Panc1 (cell line): ENCODE measurements at regions not wholly inside any gene's neighbourhood (a gene's known extent, or its start where the extent isn't known, plus 50 kb on each side); places are given as distances from the start of the nearest gene placed in this dataset.

Experiments
- ATAC-seq: fragments of 200-7000 bp; cut with Tn5 transposase; 2 replicates; pipeline ENCODE4 v1.9.1; 2020; ENCODE audit warnings: mild to moderate bottlenecking, moderate library complexity
- BruUV-seq: library from RNA; stranded (reverse); fragments of 400-500 nt; replicated peaks from 2 replicates; lab custom pipeline; 2021; lab: Mats Ljungman, UMichigan
- CTCF ChIA-PET: fragments of 300-600 bp; sonication (Branson Sonifier 250); formaldehyde crosslinking; loops from one replicate; lab custom pipeline; 2022; ENCODE audit warnings: antibody characterized with exemption; lab: Charles Lee
- POLR2A ChIA-PET: fragments of 300-600 bp; sonication (Branson Sonifier 250); formaldehyde crosslinking; loops from one replicate; lab custom pipeline; 2022; ENCODE audit warnings: antibody characterized with exemption; lab: Charles Lee
- DNase-seq: peaks from one replicate; pipeline ENCODE4 v3.0.0-alpha.2; 2010; ENCODE audit warnings: low read depth, low spot score
- H3K27ac ChIP-seq: 2 replicates; pipeline ENCODE4 v1.5.1; 2011; ENCODE audit warnings: mild to moderate bottlenecking, low read length, inconsistent platforms
- H3K27me3 ChIP-seq: fragments of 200-500 bp; sonication (Bioruptor generic); 2 replicates; pipeline ENCODE4 v1.6.0; 2014; ENCODE audit warnings: low read length, inconsistent platforms; ENCODE audit not compliant: control insufficient read depth, insufficient read depth
- H3K36me3 ChIP-seq: fragments of 200-500 bp; sonication (Bioruptor generic); 2 replicates; pipeline ENCODE4 v1.5.1; 2014; ENCODE audit warnings: inconsistent platforms, mild to moderate bottlenecking, low read length, moderate library complexity; ENCODE audit not compliant: control insufficient read depth, insufficient read depth
- H3K4me1 ChIP-seq: 2 replicates; pipeline ENCODE4 v1.5.1; 2011; ENCODE audit warnings: inconsistent platforms, mild to moderate bottlenecking, low read length, moderate library complexity; ENCODE audit not compliant: control insufficient read depth, insufficient read depth
- H3K4me3 ChIP-seq, 2 experiments: 2 replicates each; pipeline ENCODE4 v1.5.1; 2011 to 2012; ENCODE audit warnings: low read depth in 2 of 2, low read length in 2 of 2, mild to moderate bottlenecking in 2 of 2, inconsistent platforms in 1 of 2, moderate library complexity in 1 of 2
- H3K9me3 ChIP-seq: fragments of 200-500 bp; sonication (Bioruptor generic); 2 replicates; pipeline ENCODE4 v1.5.1; 2014; ENCODE audit warnings: low read depth, mild to moderate bottlenecking, inconsistent platforms, low read length, moderate library complexity; ENCODE audit not compliant: control insufficient read depth, insufficient read depth
- POLR2AphosphoS5 ChIP-seq: IDR thresholded peaks from 2 replicates; pipeline ENCODE4 v1.6.1; 2012; ENCODE audit warnings: mild to moderate bottlenecking, low read depth, low read length, moderate library complexity
- SIN3A ChIP-seq: IDR thresholded peaks from 2 replicates; pipeline ENCODE4 v1.6.1; 2012; ENCODE audit warnings: low read depth, mild to moderate bottlenecking, low read length, moderate library complexity, borderline replicate concordance; ENCODE audit not compliant: insufficient read depth
- TCF7L2 ChIP-seq: IDR thresholded peaks from 2 replicates; pipeline ENCODE4 v1.6.1; 2011; ENCODE audit warnings: mild to moderate bottlenecking, low read depth, low read length, inconsistent platforms
- in situ Hi-C: cut with HindIII; loops from 2 replicates; pipeline ENCODE4 v1.10.0; 2016; ENCODE audit warnings: low sequenced_read_pairs, low pct_unique_long_range_greater_than_20kb
- intact Hi-C: fragments of 100-400 bp; cut with micrococcal nuclease; formaldehyde crosslinking; loops from one replicate; pipeline ENCODE4 v1.10.0; 2022; ENCODE audit not compliant: unreplicated experiment
- TF ChIP-seq, protein P1 (sequence below): fragments of 450-650 bp; IDR thresholded peaks from 2 replicates; pipeline ENCODE4 v1.5.1; 2017; ENCODE audit warnings: mild to moderate bottlenecking
- TF ChIP-seq, protein P2 (sequence below), 2 experiments: IDR thresholded peaks; 2 replicates each; pipeline ENCODE4 v1.6.1; 2011 to 2012; ENCODE audit warnings: low read depth in 2 of 2, control low read depth in 1 of 2, low read length in 1 of 2, mild to moderate bottlenecking in 1 of 2, moderate library complexity in 1 of 2; ENCODE audit not compliant: insufficient read depth in 1 of 2

DNA sequence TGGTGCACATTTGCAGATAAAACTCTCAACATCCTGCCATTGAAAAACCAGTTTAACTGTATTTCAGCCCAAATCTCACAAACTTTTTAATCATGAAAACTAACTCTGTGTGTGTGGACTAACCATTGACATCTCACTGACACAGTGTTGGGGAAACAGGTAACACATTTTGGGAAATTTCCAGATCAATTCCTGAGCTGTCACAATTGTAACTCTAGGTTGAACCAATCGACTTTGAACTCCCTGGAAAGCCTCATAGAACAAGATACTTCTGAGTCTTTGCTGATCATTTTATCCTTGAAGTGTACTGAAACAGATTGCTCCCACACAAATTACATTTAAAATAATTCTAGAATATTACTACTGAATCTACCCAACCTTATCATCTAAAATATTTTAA, 667.9 kb upstream of the NR2F2 start:
- no peak for DNase-seq
- POLR2A ChIA-PET: no interaction called here
- no peak for TF ChIP-seq POLR2AphosphoS5
- no peak for TF ChIP-seq TCF7L2
- TF ChIP-seq, protein P1, sequence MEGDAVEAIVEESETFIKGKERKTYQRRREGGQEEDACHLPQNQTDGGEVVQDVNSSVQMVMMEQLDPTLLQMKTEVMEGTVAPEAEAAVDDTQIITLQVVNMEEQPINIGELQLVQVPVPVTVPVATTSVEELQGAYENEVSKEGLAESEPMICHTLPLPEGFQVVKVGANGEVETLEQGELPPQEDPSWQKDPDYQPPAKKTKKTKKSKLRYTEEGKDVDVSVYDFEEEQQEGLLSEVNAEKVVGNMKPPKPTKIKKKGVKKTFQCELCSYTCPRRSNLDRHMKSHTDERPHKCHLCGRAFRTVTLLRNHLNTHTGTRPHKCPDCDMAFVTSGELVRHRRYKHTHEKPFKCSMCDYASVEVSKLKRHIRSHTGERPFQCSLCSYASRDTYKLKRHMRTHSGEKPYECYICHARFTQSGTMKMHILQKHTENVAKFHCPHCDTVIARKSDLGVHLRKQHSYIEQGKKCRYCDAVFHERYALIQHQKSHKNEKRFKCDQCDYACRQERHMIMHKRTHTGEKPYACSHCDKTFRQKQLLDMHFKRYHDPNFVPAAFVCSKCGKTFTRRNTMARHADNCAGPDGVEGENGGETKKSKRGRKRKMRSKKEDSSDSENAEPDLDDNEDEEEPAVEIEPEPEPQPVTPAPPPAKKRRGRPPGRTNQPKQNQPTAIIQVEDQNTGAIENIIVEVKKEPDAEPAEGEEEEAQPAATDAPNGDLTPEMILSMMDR: no peak
- no peak for TF ChIP-seq SIN3A
- no peak for ATAC-seq
- Histone ChIP-seq H3K4me1 (no peaks in the 10 kb centered on the region), H3K27me3 (no peaks in the 10 kb centered on the region), H3K27ac (no peak overlapping the region), H3K36me3 (no peaks in the 10 kb centered on the region), H3K4me3 (no peak overlapping the region), H3K9me3 (no peaks in the 10 kb centered on the region)
- CTCF ChIA-PET: interaction anchor here (0.6 to 0.7 kb wide), 2 partner anchors 402 to 678 kb away, joined by 3 read pairs; no protein-coding TSS in a partner anchor
- intact Hi-C loops (no loop called here), in situ Hi-C loops (no loop called here)
- no TSS peak for BruUV-seq

DNA sequence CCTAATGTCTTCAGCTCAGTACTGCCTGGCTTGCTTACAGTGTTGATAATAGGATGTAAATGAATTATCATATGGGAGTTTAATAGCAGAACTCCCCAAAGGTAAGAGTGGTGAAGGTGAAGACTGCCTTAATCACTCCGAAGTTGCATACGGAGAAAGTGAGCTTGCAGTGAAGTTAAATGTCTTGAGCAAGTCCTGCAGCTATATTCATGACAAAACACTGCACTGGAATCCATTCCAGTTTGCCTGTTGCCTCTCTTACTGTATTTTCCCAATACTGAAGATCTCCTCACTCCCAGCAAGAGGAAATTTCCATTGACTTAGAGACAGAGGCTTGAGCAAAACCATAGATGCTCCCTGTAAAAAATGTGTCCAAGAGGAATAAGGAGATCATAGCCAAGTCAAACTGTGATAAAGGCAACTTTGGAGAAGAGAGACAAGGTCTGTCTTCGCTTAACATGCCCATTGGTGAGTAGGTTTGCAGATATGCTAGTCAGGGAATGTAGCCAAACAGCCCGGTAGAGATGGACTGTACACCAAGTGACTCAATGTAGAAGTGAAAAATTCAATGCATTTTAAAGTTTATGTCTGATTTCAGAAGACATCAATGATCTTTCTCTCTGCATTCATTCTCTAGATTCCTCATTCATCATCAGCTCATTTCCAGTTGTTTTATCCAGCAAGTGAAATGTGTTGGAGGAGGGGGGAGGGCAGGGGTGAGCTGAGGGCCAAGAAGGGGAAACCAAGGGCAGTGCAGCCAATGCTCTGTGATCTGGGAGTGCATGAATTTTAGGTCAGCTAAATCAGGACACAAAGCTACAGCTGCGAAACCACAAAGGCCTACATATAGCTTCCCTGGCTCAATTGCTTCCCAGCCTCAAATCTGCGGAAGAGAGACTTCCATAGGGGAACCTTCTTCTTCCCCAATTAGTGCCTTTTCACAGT, 667.1 kb upstream of the NR2F2 start:
- H3K27ac ChIP-seq: no peak overlapping the region
- BruUV-seq: no TSS peak
- no peak for ATAC-seq
- H3K4me1 ChIP-seq: no peaks in the 10 kb centered on the region
- no peak for DNase-seq
- H3K36me3 ChIP-seq: no peaks in the 10 kb centered on the region
- ChIA-PET POLR2A (no interaction called here), CTCF (no interaction called here)
- intact Hi-C loops (no loop called here), in situ Hi-C loops (no loop called here)
- TF ChIP-seq POLR2AphosphoS5 (no peak), SIN3A (no peak), TCF7L2 (no peak)
- TF ChIP-seq, protein P2, sequence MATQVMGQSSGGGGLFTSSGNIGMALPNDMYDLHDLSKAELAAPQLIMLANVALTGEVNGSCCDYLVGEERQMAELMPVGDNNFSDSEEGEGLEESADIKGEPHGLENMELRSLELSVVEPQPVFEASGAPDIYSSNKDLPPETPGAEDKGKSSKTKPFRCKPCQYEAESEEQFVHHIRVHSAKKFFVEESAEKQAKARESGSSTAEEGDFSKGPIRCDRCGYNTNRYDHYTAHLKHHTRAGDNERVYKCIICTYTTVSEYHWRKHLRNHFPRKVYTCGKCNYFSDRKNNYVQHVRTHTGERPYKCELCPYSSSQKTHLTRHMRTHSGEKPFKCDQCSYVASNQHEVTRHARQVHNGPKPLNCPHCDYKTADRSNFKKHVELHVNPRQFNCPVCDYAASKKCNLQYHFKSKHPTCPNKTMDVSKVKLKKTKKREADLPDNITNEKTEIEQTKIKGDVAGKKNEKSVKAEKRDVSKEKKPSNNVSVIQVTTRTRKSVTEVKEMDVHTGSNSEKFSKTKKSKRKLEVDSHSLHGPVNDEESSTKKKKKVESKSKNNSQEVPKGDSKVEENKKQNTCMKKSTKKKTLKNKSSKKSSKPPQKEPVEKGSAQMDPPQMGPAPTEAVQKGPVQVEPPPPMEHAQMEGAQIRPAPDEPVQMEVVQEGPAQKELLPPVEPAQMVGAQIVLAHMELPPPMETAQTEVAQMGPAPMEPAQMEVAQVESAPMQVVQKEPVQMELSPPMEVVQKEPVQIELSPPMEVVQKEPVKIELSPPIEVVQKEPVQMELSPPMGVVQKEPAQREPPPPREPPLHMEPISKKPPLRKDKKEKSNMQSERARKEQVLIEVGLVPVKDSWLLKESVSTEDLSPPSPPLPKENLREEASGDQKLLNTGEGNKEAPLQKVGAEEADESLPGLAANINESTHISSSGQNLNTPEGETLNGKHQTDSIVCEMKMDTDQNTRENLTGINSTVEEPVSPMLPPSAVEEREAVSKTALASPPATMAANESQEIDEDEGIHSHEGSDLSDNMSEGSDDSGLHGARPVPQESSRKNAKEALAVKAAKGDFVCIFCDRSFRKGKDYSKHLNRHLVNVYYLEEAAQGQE (IDR thresholded peaks at IDR 0.05; ENCODE audit: insufficient read depth in 1 of 2, low read depth in 2 of 2, low read length in 1 of 2): no peak
- TF ChIP-seq, protein P1: no peak
- H3K4me3 ChIP-seq: no peak overlapping the region
- H3K27me3 ChIP-seq: no peaks in the 10 kb centered on the region
- H3K9me3 ChIP-seq: no peaks in the 10 kb centered on the region
